GM06990 (cell line): ENCODE measurements at regions not wholly inside any gene's neighbourhood (a gene's known extent, or its start where the extent isn't known, plus 50 kb on each side); places are given as distances from the start of the nearest gene placed in this dataset.

ENCODE experiments used
- DNase-seq: peaks from one replicate; pipeline ENCODE4 v3.0.0-alpha.2; 2011; ENCODE audit not compliant: insufficient read length; ENCODE audit errors: extremely low read depth
- H3K27me3 ChIP-seq: replicated peaks from 2 replicates; pipeline ENCODE4 v1.6.0; 2011; ENCODE audit warnings: low read length; ENCODE audit not compliant: control insufficient read depth, insufficient read depth
- H3K36me3 ChIP-seq: 2 replicates; pipeline ENCODE4 v1.5.1; 2011; ENCODE audit warnings: low read length; ENCODE audit not compliant: control insufficient read depth, insufficient read depth
- H3K4me3 ChIP-seq: replicated peaks from 2 replicates; pipeline ENCODE4 v1.5.1; 2011; ENCODE audit warnings: low read depth, mild to moderate bottlenecking, control low read depth, low read length
- TF ChIP-seq, protein P1 (sequence below): IDR thresholded peaks from 2 replicates; pipeline ENCODE4 v1.5.1; 2011; ENCODE audit warnings: low read length, control low read depth, mild to moderate bottlenecking, inconsistent platforms; ENCODE audit not compliant: insufficient read depth, poor library complexity, severe bottlenecking

DNA sequence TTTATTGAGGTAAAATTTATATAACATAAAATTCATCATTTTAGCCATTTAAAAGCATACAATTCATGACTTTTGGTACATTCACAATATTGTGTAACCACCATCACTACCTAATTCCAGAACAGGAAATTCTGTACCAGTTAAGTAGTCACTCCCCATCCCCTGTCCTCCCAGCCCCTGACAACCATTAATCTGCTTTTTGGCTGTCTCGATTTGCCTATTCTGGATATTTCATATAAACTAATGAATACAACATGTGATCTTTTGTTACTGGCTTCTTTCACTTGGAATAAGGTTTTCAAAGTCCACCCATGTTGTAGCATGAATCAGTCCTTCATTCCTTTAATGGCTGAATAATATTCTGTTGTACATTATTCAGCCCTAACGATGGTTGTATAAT is 115.6 kb upstream of the KLF14 start:
- DNase-seq = no peak
- no peak overlapping the region for H3K4me3 ChIP-seq

DNA sequence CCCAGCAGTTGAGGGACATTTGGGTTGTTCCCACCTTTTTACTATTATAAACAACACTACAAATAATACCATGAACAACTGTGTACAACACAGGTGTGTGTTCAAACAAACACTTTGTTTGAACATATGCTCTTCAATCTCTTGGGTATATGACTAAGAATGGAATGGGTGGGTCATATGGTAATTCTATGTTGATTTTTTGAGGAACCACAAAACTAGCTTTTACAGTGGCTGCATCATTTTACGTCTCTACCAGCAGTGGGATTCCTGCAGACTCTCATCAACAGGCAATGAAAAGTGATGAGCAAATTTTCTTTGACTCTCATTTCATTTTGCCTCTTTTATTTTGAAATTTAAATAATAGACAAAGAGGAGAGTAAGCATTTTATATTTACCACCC is 116.9 kb upstream of the KLF14 start:
- no peaks in the 10 kb centered on the region; the same call in 1 of the 2 replicates for H3K36me3 ChIP-seq
- no peak for DNase-seq
- no peaks in the 10 kb centered on the region for H3K27me3 ChIP-seq
- TF ChIP-seq, protein P1, sequence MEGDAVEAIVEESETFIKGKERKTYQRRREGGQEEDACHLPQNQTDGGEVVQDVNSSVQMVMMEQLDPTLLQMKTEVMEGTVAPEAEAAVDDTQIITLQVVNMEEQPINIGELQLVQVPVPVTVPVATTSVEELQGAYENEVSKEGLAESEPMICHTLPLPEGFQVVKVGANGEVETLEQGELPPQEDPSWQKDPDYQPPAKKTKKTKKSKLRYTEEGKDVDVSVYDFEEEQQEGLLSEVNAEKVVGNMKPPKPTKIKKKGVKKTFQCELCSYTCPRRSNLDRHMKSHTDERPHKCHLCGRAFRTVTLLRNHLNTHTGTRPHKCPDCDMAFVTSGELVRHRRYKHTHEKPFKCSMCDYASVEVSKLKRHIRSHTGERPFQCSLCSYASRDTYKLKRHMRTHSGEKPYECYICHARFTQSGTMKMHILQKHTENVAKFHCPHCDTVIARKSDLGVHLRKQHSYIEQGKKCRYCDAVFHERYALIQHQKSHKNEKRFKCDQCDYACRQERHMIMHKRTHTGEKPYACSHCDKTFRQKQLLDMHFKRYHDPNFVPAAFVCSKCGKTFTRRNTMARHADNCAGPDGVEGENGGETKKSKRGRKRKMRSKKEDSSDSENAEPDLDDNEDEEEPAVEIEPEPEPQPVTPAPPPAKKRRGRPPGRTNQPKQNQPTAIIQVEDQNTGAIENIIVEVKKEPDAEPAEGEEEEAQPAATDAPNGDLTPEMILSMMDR = no peak
- no peak overlapping the region for H3K4me3 ChIP-seq

More for the DNA sequence above, 115.6 kb upstream of the KLF14 start:
- H3K36me3 ChIP-seq = no peaks in the 10 kb centered on the region; the same call in 1 of the 2 replicates
- no peaks in the 10 kb centered on the region for H3K27me3 ChIP-seq
- TF ChIP-seq, protein P1 = no peak

DNA sequence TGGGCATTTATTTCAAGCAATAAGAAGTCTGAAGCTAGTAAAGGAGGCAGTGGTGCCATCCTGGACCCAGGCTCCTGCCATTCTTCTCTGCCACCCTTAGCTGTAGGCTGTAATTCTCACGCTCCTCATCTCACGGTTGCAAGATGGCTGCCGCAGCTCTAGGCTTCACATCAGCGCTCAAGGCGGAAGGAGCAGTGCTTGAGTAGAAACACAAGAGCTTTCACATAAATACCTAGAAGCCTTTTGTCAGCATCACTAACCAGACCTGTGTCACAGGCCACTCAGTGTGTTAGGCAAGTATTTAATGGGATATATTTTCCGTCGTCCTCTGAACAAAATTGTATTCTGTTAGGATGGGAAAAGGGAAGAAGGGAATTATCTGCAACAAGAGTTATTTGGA is 118.9 kb upstream of the KLF14 start:
- H3K36me3 ChIP-seq = peaks cover 4% of the 10 kb centered on the region; the same call in 1 of the 2 replicates
- DNase-seq = no peak
- TF ChIP-seq, protein P1 = no peak
- H3K27me3 ChIP-seq = no peaks in the 10 kb centered on the region
- no peak overlapping the region for H3K4me3 ChIP-seq

DNA sequence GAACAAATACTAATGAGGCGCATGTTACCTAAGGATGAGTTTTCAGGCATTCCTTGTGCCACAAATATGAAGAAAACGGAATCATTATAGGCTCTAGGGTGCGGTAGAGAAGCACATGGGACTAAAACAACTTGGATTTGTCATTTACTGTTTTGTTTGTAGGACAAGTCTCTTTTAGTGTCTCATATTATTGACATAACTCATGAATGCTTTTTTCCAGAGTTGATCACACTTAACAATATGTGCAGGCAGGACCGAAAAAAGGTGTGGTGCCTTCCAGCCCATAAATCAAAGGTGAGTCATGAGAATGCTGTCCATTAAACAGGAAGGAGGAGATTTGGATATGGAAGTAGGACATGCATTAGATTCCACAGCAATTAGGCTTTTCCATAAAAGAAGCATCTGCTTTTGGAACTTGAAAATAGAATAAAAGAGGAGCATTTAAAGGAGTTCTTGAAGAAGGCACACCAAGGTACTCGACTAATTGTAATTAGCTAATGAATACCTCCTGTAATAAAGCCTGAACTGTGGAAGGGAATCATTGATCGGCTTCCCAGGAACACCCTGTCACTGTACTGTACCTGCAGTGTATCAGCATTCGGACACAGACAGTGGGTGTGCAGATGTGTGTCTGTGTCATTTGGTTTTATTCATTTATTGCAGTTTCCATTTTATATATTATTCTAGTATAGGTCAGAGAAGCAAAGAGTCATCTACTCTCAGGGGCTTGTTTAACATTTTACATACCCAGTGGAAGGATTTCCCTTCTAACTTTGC is 119.7 kb upstream of the KLF14 start:
- Histone ChIP-seq H3K4me3 (no peak overlapping the region), H3K27me3 (no peaks in the 10 kb centered on the region), H3K36me3 (peaks cover 4% of the 10 kb centered on the region; the same call in 1 of the 2 replicates)
- DNase-seq = no peak
- TF ChIP-seq, protein P1 = no peak

DNA sequence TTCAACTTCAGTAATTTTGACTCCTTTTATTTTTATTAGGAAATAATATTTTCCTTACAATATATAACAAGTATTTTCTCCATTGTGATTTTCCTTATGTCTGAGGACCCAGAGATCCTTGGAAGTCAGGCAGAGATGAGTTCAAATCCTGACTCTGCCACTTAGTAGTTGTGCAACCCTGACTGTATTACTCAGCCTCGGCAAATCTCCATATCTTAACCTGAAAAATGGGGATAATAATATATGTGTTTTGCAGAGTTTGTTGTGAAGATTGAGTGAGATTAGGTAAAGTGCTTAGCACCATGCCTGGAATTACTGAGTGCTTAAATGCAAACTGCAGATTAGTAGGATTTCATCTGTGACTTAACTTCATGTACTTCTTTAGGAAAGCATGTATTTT is 120.5 kb upstream of the KLF14 start:
- H3K36me3 ChIP-seq = peaks cover 4% of the 10 kb centered on the region; the same call in 1 of the 2 replicates

More for the DNA sequence above, 120.5 kb upstream of the KLF14 start:
- Histone ChIP-seq H3K27me3 (no peaks in the 10 kb centered on the region), H3K4me3 (no peak overlapping the region)
- TF ChIP-seq, protein P1 = no peak
- no peak for DNase-seq
